NCI-H1417 treated with DMSO at 0.1 percent for 48 hours (cell line): ENCODE measurements at regions not wholly inside any gene's neighbourhood (a gene's known extent, or its start where the extent isn't known, plus 50 kb on each side); places are given as distances from the start of the nearest gene placed in this dataset.
"Not testable (repeated sequence)": the region's sequence is repeated elsewhere in the genome, so short reads cannot be mapped to it uniquely, and the experiment has no call there.

Experiments
- DNase-seq: peaks from one replicate; lab custom pipeline; 2025; lab: John Stamatoyannopoulos, UW

DNA sequence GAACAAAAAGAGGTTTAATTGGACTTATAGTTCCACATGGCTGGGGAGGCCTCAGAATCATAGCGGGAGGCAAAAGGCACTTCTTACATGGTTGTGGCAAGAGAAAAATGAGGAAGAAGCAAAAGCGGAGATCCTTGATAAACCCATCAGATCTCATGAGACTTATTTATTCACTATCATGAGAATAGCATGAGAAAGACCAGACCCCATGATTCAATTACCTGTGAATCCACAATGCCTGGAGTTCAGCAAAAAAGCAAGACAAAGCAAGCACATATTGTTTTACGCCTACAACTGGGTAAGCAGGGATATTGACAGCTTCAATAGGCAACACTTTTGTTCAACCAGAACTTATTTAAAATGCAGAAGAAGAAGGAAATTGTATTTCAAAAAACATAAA, 218.2 kb downstream of the RPL10L start:
- no peak for DNase-seq

DNA sequence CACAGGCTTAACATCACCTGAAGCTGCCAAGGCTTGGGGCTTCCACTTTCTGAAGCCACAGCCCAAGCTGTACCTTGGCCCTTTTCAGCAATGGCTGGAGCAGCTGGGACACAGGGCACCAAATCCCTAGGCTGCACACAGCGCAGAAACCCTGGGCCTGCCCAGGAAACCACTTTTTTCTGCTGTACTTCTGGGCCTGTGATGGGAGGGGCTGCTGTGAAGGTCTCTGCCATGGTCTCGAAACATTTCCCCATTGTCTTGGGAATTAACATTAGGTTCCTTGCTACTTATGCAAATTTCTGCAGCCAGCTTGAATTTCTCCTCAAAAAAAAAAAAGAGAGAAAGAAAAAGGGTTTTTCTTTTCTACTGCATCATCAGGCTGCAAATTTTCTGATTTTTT, 219.1 kb downstream of the RPL10L start:
- DNase-seq: no peak

DNA sequence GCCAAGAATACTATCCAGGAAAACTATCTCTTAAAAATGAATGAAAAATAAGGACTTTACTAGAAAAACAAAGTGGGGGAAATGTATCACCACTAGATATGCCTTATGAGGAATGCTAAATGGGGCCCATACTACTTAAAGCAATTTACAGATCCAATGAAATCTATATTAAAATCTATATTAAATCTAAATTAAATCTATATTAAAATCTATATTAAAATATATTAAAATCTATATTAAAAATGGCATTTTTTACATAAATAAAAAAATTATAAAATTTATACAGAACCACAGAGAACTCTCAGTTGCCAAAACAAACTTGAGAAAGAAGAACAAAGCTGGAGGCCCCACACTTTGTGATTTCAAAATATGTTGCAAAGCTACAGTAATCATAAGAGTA, 234.5 kb downstream of the RPL10L start:
- no peak for DNase-seq

DNA sequence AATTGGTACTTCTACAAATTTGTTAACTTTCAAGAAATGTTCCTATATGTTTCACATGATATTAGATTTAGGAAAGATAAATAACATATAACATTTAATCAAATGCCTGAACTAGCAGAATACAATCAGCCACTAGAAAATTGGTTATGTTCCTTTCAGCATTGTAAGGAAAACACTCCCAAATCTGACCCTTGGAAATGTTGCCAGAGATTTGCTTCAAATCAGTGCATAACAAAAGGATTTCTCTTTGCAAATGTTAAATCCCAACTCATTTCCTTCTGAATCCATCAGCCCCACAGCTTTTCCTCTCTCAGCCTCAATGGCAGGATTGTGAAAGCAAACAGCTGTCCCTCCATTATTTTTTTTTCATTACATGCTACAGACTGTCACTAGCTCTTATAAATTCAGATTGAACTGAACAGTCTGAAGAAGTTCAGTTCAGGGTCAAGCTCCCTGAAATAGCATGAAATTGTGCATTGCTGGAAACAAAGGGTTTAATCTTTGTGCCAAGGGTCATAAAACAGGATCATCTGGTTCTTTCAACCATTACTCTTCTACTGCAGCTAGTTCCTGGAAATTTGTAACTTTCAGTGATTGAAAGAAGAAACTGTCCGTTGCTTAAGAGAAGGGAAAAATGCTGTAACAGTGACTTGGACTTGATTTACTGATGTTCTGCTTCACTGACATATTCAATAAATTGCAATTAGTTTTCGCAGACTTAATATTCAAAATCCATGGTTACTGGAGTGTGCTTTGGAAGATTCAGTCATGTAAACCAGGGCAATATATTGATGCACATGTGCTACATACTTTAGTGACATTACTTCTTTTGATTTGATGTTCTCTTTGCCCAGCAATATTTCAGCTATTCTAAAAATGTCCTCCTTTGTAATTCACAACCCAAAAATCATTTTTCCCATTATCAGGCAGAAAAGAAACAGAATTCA, 246.4 kb downstream of the RPL10L start:
- no peak for DNase-seq

DNA sequence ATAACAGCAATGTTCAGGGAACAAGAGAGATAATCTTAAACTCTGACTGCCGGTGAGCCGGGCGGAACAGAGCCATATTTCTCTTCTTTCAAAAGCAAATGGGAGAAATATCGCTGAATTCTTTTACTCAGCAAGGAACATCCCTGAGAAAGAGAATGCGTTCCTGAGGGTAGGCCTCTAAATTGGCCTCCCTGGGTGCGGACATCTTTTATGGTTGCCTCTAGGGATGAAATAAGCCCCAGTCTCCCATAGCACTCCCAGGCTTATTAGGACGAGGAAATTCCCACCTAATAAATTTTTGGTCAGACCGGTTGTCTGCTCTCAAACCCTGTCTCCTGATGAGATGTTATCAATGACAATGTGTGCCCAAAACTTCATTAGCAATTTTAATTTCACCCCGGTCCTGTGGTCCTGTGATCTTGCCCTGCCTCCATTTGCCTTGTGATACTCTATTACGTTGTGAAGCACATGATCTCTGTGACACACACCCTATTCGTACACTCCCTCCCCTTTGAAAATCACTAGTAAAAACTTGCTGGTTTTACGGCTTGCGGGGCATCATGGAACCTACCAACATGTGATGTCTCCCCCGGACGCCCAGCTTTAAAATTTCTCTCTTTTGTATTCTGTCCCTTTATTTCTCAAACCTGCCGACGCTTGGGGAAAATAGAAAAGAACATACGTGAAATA, 249.4 kb downstream of the RPL10L start:
- DNase-seq: not testable (repeated sequence)

DNA sequence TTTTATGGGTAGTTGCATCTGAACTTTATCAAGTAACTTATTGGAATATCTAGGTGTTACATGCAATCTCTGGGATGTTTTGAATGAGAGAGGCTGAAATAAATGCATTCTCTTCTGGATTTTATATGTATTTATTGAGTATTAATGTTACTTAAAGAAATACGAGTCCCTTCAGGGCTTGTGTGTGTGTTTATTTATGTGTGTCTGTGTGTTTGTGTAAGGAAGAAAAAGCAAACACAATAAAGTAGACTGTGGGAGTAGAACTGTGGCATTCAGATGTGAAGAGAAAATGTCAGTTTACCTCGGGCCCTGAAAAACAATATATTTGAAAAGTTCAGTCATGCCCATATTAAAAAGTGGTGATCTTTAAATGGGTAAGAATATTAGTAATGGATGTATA, 250.5 kb downstream of the RPL10L start:
- no peak for DNase-seq

DNA sequence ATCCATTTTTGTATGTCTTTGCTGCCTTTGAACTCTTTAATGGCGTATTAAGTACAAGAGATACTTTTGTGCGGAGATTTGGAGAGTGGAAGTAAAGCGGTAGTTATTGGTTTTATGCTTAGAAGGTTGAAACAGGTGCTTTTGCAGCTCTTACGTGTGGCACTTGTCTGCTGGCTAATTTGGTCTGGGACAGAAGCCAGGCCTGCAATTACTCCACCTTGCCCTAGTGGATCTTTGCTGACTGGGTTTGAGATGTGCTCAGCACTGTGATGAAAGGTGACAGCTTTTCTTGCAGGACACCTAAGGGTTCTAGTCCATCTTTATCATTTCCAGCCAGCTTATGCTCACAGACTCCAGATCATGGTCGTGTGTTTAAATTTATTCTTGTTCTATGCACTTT, 252.5 kb downstream of the RPL10L start:
- DNase-seq: no peak

DNA sequence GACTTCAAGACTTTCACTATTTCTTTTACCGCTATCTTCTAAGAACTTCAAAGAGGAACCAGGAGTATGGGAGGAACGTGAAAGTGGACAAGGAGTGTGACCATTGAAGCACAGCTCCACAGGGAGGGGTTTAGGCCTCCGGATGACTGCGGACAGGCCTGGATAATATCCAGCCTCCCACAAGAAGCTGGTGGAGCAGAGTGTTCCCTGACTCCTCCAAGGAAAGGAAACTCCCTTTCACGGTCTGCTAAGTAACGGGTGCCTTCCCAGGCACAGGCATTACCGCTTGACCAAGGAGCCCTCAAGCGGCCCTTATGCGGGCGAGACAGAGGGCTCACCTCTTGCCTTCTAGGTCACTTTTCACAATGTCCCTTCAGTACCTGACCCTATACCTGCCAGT, 267.0 kb downstream of the RPL10L start:
- no peak for DNase-seq

DNA sequence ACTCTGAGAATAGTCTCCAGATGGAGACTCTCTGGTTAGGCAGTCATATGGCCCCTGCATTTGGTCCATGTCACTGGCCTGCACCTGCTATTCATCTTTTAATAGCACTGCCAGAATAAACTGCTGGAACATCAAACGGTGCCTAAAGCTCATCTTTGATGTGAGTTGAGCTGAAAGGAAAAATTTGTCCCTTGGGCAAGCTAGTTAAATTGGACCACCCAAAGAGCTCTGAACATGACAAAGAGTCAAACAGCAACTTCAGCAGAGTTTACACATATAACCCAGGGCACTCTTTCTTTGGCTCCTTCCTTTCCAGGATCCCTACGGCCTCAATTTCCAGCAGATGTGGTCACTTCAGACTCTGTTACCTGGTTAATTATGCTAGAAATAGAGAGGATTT, 269.9 kb downstream of the RPL10L start:
- no peak for DNase-seq

DNA sequence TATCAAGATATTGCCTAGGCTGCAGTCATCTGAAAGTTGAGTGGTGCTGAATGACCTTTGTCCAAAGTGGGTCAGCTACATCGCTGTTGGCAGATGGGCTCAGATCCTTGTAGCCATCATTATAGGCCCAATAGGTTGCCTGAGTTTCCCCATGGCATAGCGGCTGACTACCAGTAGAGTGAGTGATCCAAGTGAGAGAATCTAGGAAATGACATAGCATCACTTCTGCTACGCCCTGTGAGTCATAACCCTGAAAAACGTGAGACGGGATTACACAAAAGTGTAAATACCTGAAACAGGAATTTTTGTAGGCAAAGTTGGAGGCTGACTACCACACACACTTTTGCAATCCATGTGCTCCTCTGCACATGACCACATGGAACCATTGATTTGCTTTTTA, 273.3 kb downstream of the RPL10L start:
- no peak for DNase-seq

DNA sequence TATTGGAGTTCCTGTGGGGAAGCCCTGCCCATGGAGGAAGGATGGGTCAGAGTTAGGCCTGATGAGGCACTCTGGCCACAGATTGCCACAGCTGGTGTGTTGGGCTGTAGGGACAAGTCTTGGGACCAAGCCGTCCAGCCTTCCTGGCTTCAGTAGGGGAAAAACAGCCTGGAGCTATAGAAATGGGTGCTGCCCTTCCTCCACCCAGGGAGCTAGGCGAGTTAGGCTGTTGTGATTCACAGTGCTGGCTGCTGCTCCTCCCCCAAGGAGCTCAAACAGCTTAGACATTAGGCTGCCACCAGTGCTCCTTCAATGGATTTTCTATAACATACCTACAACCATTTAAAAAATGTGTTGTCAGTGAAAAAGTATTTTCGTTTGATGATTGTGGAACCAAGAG, 274.3 kb downstream of the RPL10L start:
- DNase-seq: no peak

DNA sequence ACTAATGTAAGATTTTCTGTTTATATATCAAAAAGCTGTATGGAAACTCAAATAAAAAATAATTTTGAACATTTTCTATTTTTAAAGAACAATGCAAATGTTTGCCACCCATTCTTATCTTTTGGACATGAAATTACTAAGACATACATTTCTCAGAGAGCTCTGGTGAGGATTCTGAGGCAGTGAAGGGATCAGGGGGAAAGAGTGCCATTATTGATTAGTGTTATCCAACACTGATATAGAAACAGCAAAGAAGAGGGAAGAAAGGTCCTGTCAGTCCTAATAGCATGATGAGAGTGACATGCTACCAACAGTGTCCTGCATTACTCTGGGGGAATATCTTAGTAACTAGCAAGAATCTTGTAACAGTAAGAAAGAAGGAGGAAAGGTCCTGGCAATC, 282.2 kb downstream of the RPL10L start:
- no peak for DNase-seq

DNA sequence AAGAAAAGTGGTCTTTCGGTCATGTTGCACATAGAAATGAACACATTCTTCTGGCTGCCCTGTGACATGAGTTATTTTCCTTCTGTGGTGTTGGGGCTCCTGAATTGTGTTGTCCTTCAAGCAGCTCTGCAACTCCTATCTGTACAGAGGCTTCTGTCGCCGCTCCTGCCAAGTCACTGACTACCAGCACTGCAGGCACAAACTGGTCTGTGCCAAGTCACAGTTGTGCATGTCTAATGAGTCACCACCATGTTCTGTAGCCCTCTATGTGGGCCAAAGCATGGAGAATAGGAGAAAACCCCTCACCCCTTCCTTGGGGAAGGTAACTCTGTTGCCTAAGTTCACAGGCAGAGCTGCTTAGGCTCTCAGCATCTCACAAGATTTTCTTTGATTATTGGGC, 283.3 kb downstream of the RPL10L start:
- DNase-seq: no peak

DNA sequence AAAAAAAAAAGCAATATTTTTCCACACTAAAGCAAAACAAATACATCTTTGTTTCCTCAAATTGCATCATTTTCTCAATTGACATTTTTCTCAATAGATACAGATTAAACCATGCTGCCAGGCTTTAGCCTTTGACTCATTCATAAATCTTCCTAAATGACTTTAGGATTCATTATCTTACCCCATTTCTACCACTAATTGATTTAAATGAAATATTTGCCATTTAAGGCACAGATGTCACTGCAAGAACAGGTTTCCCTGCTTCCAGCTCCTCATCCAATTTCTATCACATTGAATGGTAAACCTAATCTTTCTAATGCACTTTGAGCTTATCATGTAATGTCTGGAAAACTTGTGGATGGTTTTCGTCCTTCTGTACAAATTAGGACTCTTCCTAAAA, 298.7 kb downstream of the RPL10L start:
- DNase-seq: no peak

DNA sequence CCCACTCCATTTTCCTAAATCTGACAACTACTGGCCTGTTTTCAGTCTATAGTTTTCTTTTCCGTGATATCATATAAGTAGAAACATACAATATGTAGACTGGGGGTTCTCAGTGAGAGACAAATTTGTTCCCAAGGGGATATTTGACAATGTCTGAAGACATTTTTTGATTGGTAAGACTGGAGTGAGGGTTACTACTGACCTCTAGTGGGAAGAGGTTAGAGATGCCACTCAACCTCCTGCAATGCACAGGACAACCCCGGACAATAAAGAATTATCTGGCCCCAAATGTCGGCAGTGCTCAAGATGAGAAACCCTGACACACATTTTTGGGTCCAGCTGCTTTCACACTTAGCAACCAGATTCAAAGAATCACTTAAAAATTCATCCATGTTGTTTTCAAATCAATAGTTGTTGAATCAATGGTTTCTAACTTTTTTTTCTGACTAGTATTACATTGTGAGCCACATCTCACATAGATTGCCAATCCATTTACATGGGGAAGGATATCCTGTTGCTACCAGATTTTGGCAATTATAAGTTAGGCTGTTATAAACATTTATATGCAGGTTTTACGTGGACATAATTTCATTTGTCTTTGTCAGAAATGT, 307.1 kb downstream of the RPL10L start:
- peak; percentile 8 for DNase-seq

DNA sequence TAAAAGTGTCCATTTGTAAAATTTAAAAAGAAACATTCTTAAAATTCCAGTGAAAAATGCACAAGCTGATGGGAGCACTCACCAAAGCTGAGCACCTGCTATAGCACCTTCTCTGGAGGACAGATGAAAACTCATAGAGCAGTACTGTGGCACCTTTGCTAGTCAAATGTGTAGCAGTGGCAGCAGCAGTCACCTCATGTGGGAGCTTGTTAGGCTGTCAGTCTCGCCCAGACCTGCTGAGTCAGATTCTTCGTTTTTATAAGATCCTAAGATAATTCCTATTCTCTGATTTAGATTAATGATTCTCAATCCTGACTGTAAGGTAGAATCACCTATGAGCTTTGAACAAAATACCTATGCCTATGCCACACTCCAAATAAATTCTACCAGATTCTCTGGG, 325.8 kb downstream of the RPL10L start:
- no peak for DNase-seq

DNA sequence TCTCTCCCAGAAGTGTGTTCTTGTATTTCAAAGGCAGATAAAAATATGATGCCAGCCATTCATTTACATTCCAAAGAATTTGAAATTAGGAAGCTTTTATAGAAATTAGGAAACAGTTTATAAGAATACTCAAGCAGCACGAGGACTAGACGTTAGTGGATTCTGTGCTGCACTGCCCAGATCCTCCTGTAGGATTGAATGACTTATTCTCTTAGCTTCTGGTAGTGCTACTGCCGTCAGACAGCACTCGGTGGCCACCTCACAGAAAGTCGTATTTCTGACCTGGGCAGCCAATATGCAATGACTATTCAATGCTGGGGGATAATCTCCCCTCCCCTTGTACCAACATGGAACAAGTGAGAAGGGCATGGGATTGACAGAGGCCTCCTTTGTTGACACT, 326.4 kb downstream of the RPL10L start:
- DNase-seq: no peak

DNA sequence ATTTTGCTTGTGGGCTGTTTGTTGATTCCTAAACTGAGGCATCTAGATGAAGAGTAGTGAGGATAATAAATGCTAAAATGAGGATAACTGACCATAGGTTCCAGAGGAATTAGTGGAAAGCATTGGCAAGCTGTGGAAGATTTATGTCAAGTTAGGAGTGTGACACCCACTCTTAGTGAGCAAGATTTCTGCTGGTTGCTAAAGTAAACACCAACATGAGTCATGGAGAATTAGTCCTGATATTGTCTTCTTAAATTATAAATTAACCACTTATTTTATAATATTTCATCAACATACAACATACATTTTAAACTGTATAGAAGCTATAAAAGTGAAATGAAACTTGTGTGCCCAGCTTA, 328.2 kb downstream of the RPL10L start:
- DNase-seq: no peak

DNA sequence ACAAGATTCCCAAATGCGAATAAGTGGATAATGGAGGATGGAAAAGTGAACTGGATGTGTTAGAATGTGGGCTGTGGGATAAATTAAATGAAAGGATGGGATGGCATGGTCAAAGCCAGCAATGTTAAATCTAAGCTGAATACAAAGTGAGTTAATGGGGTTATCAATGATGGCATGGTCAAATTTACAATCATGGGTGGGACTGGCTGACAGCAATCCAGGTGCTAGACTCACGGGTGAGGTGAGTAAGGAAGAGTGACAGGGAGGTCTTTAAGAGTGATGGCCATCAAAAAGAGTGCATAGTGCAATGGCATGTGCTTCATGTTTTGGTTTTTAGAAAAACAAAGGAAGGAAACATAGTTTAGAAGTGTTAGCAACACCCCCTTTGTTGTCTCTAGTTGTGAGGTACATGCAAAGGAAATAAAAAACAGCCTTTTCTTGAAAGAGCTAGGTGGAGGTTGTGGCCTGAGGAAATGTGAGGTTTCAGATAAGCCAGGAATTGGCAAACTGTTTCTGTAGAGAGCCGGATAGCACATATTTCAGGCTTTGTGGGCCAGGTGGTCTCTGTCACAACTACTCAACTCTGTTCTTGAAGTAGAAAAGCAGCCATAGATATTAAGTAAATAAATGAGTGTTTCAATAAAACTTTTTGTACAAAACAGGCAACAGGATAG, 328.7 kb downstream of the RPL10L start:
- no peak for DNase-seq

DNA sequence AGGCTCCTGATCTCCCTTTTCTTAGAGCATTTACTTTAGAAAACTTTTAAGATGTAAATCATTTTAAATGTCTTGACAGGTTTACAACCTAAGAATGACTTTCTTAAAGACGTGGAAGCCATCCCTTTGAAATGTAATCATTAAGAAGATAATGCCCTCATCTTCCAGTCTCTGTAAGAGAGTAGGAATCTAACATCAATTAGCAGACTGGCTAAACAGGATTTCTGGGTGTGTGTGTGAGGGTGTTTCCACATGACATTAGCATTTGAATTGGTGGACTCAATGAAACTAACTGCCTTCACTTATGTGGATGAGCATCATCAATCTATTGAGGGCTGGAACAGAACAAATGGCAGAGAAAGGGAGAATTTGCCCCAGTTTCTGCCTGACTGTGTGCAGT, 329.5 kb downstream of the RPL10L start:
- no peak for DNase-seq

DNA sequence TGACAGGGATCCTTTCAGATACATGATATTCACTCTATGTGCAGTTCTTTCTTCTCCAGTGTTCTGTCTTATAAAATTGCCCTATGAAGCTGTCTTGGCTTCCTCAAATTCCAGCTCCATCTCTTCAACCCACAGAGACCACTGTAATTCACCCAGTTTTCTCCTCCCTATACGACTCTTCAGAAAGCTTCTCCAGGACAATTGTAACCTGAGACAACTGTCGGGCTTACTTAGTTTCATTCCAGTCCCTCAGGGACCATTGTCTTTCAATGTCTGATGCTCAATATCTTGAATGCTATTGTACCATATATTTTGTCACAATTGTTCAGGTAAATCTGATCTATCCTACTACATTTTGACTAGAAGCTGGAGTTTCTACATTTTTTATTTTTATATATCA, 345.3 kb downstream of the RPL10L start:
- no peak for DNase-seq

DNA sequence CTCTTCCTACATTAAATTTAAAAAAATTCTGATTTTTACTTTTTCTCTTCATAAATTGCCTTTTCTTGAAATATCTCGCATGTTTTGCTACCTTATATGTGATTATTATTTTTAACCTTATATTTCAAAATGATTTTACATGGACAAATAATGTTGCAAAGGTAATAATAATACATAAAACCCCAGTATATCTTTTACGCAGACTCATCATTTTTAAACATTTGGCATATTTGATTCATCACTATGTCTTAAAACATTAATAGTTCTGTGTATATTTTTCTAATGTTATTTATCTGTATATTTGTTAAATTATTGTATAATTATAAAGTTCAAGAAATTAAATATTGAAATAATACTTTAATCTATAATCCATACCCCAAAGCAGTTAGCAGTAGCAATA, 350.8 kb downstream of the RPL10L start:
- DNase-seq: no peak

DNA sequence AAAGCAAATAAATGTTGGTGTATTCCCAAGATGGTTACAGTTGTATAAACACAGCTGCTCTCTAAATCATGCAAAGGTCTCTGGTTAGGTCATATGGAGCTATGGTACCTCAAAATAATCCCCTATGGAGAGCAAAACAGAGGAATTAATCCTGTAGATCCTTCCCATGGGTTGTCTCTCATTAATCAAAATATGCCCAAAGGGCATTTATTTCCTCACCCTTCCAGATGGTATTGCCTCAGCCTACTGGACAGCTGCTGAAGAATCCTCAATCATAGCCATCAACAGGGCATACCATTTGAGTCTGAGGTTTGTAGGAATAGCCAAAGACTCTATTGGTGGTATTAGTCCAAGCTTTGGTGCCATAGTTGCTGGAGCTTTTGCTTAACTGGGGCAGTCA, 360.9 kb downstream of the RPL10L start:
- DNase-seq: no peak
